ENCODE measurements at regions not wholly inside any gene's neighbourhood (a gene's known extent, or its start where the extent isn't known, plus 50 kb on each side); places are given as distances from the start of the nearest gene placed in this dataset.

- no peak for ATAC-seq
- intact Hi-C loops (cut with DNase I) = no loop called here
Observed at GRCh38 chr11:121961321-121961801, 154.7 kb downstream of the BLID start.

GRCh38 chr11:121958971-121959325, 157.1 kb downstream of the BLID start:
- no peak for ATAC-seq
- DNase-seq (ENCODE audit: missing footprints) = no peak
- intact Hi-C loops (cut with DNase I) = no loop called here

More at GRCh38 chr11:121961321-121961801, 154.7 kb downstream of the BLID start:
- DNase-seq (ENCODE audit: missing footprints) = no peak

- intact Hi-C loops (cut with DNase I) = no loop called here
- no peak for ATAC-seq
Observed at GRCh38 chr11:121958323-121958970, 157.6 kb downstream of the BLID start.

GRCh38 chr11:121953122-121953521, 162.9 kb downstream of the BLID start:
- ATAC-seq (no peak), DNase-seq (ENCODE audit: missing footprints) (no peak)
- intact Hi-C loops (cut with DNase I) = no loop called here

More at GRCh38 chr11:121958323-121958970, 157.6 kb downstream of the BLID start:
- no peak for DNase-seq (ENCODE audit: missing footprints)

- DNase-seq (ENCODE audit: missing footprints) = no peak
- intact Hi-C loops (cut with DNase I) = no loop called here
- no peak for ATAC-seq
Observed at GRCh38 chr11:121950160-121950559, 165.9 kb downstream of the BLID start.

GRCh38 chr11:121946514-121946913, 169.5 kb downstream of the BLID start:
- DNase-seq (ENCODE audit: missing footprints) = no peak
- ATAC-seq = no peak
- intact Hi-C loops (cut with DNase I) = no loop called here

- intact Hi-C loops (cut with DNase I) = no loop called here
- no peak for ATAC-seq
- no peak for DNase-seq (ENCODE audit: missing footprints)
Observed at GRCh38 chr11:121944556-121945230, 171.3 kb downstream of the BLID start.

- ATAC-seq (no peak), DNase-seq (ENCODE audit: missing footprints) (no peak)
- intact Hi-C loops (cut with DNase I) = no loop called here
Observed at GRCh38 chr11:121938076-121938475, 177.9 kb downstream of the BLID start.

- no peak for DNase-seq (ENCODE audit: missing footprints)
- intact Hi-C loops (cut with DNase I) = no loop called here
- ATAC-seq = no peak
Observed at GRCh38 chr11:121936781-121937447, 179.1 kb downstream of the BLID start.

GRCh38 chr11:121936370-121936769, 179.6 kb downstream of the BLID start:
- intact Hi-C loops (cut with DNase I) = no loop called here
- ATAC-seq (peak; percentile 26), DNase-seq (ENCODE audit: missing footprints) (no peak)

GRCh38 chr11:121933694-121934093, 182.3 kb downstream of the BLID start:
- intact Hi-C loops (cut with DNase I) = no loop called here
- no peak for DNase-seq (ENCODE audit: missing footprints)
- no peak for ATAC-seq

GRCh38 chr11:121933294-121933693, 182.7 kb downstream of the BLID start:
- no peak for ATAC-seq
- intact Hi-C loops (cut with DNase I) = no loop called here
- no peak for DNase-seq (ENCODE audit: missing footprints)

- no peak for ATAC-seq
- intact Hi-C loops (cut with DNase I) = no loop called here
- DNase-seq (ENCODE audit: missing footprints) = no peak
Observed at GRCh38 chr11:121932646-121933185, 183.3 kb downstream of the BLID start.

- intact Hi-C loops (cut with DNase I) = loop anchor here (2.0 kb wide), 1 partner anchor 273 kb away; no protein-coding TSS in a partner anchor
- ATAC-seq (no peak), DNase-seq (ENCODE audit: missing footprints) (no peak)
Observed at GRCh38 chr11:121931748-121932352, 184.2 kb downstream of the BLID start.

- ATAC-seq = no peak
- no peak for DNase-seq (ENCODE audit: missing footprints)
- intact Hi-C loops (cut with DNase I) = loop anchor here (2.0 kb wide), 1 partner anchor 272 kb away; no protein-coding TSS in a partner anchor
Observed at GRCh38 chr11:121931121-121931520, 184.9 kb downstream of the BLID start.

- DNase-seq (ENCODE audit: missing footprints) (no peak), ATAC-seq (peak; percentile 41)
Observed at GRCh38 chr11:121930004-121930965, 185.7 kb downstream of the BLID start.

GRCh38 chr11:121929581-121929980, 186.4 kb downstream of the BLID start:
- DNase-seq (ENCODE audit: missing footprints) (no peak), ATAC-seq (peak; percentile 45)
- intact Hi-C loops (cut with DNase I) = no loop called here

More at GRCh38 chr11:121930004-121930965, 185.7 kb downstream of the BLID start:
- intact Hi-C loops (cut with DNase I) = loop anchor here (2.0 kb wide), 1 partner anchor 271 kb away; no protein-coding TSS in a partner anchor

Data from Right ventricle myocardium inferior (tissue), 1 donor.